ENCODE measurements at regions not wholly inside any gene's neighbourhood (a gene's known extent, or its start where the extent isn't known, plus 50 kb on each side); places are given as distances from the start of the nearest gene placed in this dataset.

DNA sequence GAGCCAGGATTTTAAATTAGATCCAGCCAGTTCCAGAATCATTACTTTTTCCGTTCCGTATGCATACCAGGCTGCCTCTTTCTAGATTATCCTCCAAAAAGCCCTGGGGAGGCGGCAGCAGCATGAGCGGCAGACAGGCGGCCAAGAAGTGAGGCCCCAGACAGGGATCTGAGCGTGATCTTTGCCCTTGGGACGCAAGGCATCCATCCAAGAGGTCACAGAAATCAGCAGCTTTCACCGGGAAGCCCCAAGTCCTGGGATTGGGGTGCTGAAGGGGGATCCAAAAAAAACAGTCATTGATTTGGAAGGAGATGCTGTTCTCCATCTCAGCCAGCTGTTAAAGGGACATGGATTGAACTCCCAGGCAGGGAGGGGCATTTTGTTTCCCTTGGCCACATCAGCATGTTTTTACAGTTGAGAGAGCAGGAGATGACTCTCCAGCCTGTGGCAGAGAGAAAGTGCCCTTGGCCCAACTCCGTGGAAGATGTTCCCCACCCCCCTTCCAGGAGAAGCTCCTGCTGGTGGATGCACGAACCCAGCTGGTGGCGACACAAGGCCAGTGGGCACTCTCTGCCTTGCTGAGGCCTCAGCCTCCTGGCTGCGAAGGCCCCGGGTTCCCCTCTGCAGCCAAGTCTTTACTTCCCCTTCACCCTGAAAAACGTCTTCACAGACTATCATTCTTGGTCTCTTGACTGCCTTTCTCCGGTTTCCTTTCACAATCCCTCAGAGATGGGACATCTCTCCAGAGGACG, 265.6 kb downstream of the ANAPC1 start:
- DNase-seq (ENCODE audit: low spot score) = no peak
- Histone ChIP-seq H3K27ac (ENCODE audit: low read depth, low read length, poor library complexity, severe bottlenecking) (no peak overlapping the region), H3K9me3 (ENCODE audit: low read length) (no peaks in the 10 kb centered on the region), H4K20me1 (ENCODE audit: insufficient read depth, low read length) (no peaks in the 10 kb centered on the region), H3K4me1 (ENCODE audit: insufficient read depth, low read length, poor library complexity, severe bottlenecking) (peaks cover 3% of the 10 kb centered on the region), H2AFZ (ENCODE audit: low read length) (no peak overlapping the region), H3K36me3 (ENCODE audit: insufficient read depth, low read length) (no peaks in the 10 kb centered on the region), H3K4me3 (ENCODE audit: low read depth, low read length, poor library complexity, severe bottlenecking) (no peak overlapping the region), H3K9me2 (ENCODE audit: insufficient read depth, low read length) (no peaks in the 10 kb centered on the region), H3K4me2 (ENCODE audit: low read length) (no peak overlapping the region), H3K79me2 (ENCODE audit: insufficient read depth, low read depth, low read length) (no peaks in the 10 kb centered on the region)
- BruUV-seq (replicated peaks) = no TSS peak
- intact Hi-C loops (cut with micrococcal nuclease; ENCODE audit: unreplicated experiment) = no loop called here
- CTCF ChIA-PET (ENCODE audit: unreplicated experiment) = no interaction called here
- TF ChIP-seq, protein P1, sequence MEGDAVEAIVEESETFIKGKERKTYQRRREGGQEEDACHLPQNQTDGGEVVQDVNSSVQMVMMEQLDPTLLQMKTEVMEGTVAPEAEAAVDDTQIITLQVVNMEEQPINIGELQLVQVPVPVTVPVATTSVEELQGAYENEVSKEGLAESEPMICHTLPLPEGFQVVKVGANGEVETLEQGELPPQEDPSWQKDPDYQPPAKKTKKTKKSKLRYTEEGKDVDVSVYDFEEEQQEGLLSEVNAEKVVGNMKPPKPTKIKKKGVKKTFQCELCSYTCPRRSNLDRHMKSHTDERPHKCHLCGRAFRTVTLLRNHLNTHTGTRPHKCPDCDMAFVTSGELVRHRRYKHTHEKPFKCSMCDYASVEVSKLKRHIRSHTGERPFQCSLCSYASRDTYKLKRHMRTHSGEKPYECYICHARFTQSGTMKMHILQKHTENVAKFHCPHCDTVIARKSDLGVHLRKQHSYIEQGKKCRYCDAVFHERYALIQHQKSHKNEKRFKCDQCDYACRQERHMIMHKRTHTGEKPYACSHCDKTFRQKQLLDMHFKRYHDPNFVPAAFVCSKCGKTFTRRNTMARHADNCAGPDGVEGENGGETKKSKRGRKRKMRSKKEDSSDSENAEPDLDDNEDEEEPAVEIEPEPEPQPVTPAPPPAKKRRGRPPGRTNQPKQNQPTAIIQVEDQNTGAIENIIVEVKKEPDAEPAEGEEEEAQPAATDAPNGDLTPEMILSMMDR (conservative IDR thresholded peaks at IDR 0.05; ENCODE audit: low read length) = no peak
- TF ChIP-seq EZH2phosphoT487 (IDR thresholded peaks at IDR 0.05; ENCODE audit: borderline replicate concordance, low read depth, low read length) = no peak
- POLR2A ChIA-PET = interaction anchor here (0.9 kb wide), 1 partner anchor 80 kb away, joined by 3 read pairs; no protein-coding TSS in a partner anchor

DNA sequence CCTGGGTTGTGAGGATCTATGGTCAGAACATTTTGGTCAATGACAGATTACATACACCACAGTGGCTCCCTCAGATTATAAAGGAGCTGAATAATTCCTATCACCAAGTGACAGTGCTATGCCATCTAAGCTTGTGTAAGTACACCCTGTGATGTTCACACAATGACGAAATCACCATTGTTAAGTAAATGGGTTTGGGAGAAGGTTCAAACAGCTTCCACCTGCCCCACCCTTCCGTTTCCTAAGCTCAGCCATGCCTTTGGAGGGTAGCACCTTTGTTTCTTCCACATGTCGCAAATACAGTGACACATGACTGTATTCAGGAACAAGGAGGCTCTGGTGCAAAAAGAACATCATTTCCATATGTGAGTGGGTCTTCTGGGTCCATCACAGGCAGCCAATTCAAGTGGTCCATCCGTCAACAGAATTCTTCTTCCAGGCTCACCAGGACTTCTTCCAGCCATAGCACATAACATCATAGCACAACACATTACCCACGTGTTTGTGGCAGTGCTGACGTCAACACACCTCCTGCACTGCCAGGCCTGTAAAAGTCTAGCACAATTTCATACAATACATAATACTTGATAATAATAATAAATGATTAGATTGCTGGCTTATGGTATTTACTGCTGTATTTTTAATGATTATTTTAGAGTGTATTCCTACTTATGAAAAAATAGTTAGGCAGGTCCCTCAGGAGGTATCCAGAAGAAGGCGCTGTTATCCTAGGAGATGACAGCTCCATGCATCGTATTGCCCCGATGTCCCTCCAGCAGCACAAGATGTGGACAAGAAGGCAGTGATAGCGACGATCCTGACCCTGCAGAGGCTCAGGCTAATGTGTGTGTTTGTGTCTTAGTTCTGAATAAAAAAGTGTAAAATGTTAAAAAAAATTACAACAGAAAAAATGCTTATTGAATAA, 264.8 kb downstream of the ANAPC1 start:
- H2AFZ ChIP-seq (ENCODE audit: low read length) = no peak overlapping the region
- H3K4me1 ChIP-seq (ENCODE audit: insufficient read depth, low read length, poor library complexity, severe bottlenecking) = peaks cover 4% of the 10 kb centered on the region
- ChIA-PET CTCF (ENCODE audit: unreplicated experiment) (no interaction called here), POLR2A (interaction anchor here (0.5 to 0.9 kb wide), 3 partner anchors 79 to 95 kb away, joined by 3 to 4 read pairs (median 3); no protein-coding TSS in a partner anchor)
- DNase-seq (ENCODE audit: low spot score) = peak; percentile 46
- no TSS peak for BruUV-seq (replicated peaks)
- H3K4me3 ChIP-seq (ENCODE audit: low read depth, low read length, poor library complexity, severe bottlenecking) = no peak overlapping the region
- no peaks in the 10 kb centered on the region for H3K9me3 ChIP-seq (ENCODE audit: low read length)
- no peak overlapping the region for H3K27ac ChIP-seq (ENCODE audit: low read depth, low read length, poor library complexity, severe bottlenecking)
- no peak overlapping the region for H3K4me2 ChIP-seq (ENCODE audit: low read length)
- H4K20me1 ChIP-seq (ENCODE audit: insufficient read depth, low read length) = no peaks in the 10 kb centered on the region
- intact Hi-C loops (cut with micrococcal nuclease; ENCODE audit: unreplicated experiment) = no loop called here
- H3K36me3 ChIP-seq (ENCODE audit: insufficient read depth, low read length) = no peaks in the 10 kb centered on the region
- H3K9me2 ChIP-seq (ENCODE audit: insufficient read depth, low read length) = no peaks in the 10 kb centered on the region
- TF ChIP-seq, protein P1 (conservative IDR thresholded peaks at IDR 0.05; ENCODE audit: low read length) = peak; percentile 80
- TF ChIP-seq EZH2phosphoT487 (IDR thresholded peaks at IDR 0.05; ENCODE audit: borderline replicate concordance, low read depth, low read length) = no peak
- H3K79me2 ChIP-seq (ENCODE audit: insufficient read depth, low read depth, low read length) = no peaks in the 10 kb centered on the region
